HCT116 (cell line): ENCODE measurements at regions not wholly inside any gene's neighbourhood (a gene's known extent, or its start where the extent isn't known, plus 50 kb on each side); places are given as distances from the start of the nearest gene placed in this dataset.

ENCODE experiments used
- ATAC-seq: fragments of 200-7000 bp; cut with Tn5 transposase; 2 replicates; pipeline ENCODE4 v1.9.1; 2020; ENCODE audit warnings: mild to moderate bottlenecking, moderate library complexity
- BruUV-seq: library from RNA; stranded (reverse); fragments of 400-500 nt; replicated peaks from 2 replicates; lab custom pipeline; 2021; lab: Mats Ljungman, UMichigan
- CTCF ChIA-PET: fragments of 300-600 bp; sonication (Branson Sonifier 250); formaldehyde crosslinking; loops from one replicate; lab custom pipeline; 2021; ENCODE audit warnings: antibody characterized with exemption; lab: Charles Lee
- POLR2A ChIA-PET: fragments of 300-600, 350-600 bp; sonication (Branson Sonifier 250); formaldehyde crosslinking; loops from one replicate; lab custom pipeline; 2021; ENCODE audit warnings: antibody characterized with exemption; lab: Charles Lee
- RAD21 ChIA-PET, 2 experiments: fragments of 300-600 bp; sonication (Branson Sonifier 250); formaldehyde crosslinking; loops; one replicate each; lab custom pipeline; 2023; ENCODE audit warnings: low total read pairs in 2 of 2; ENCODE audit not compliant: uncharacterized antibody in 2 of 2, unreplicated experiment in 2 of 2, low non-redundant PET in 1 of 2; lab: Charles Lee
- DNase-seq: peaks from one replicate; pipeline ENCODE4 v3.0.0-alpha.2; 2010; ENCODE audit warnings: low read depth, low spot score
- H2AFZ ChIP-seq: fragments of 200-600 bp; shearing (Covaris generic), sonication (generic); 2 replicates; pipeline ENCODE4 v1.6.1; 2017; ENCODE audit warnings: low read depth, mixed run types, mixed read lengths, antibody characterized with exemption, low read length; ENCODE audit not compliant: poor library complexity, severe bottlenecking
- H3K27ac ChIP-seq: 2 replicates; pipeline ENCODE4 v1.5.1; 2012; ENCODE audit warnings: low read depth, low read length
- H3K27me3 ChIP-seq: fragments of 200-600 bp; sonication (generic); 2 replicates; pipeline ENCODE4 v1.6.1; 2016; ENCODE audit warnings: mixed run types, low read length, mixed read lengths; ENCODE audit not compliant: insufficient read depth
- H3K36me3 ChIP-seq, 2 experiments: fragments of 200-500 bp in 1 of 2; fragments of 200-600 bp in 1 of 2; sonication (Bioruptor generic) in 1 of 2; sonication (generic) in 1 of 2; 2 replicates each; pipeline versions ENCODE4 v1.5.1 to v1.6.1; 2014 to 2016; ENCODE audit warnings: low read length in 2 of 2, inconsistent platforms in 1 of 2, mixed read lengths in 1 of 2, mixed run types in 1 of 2; ENCODE audit not compliant: insufficient read depth in 2 of 2, control insufficient read depth in 1 of 2
- H3K4me1 ChIP-seq, 2 experiments: fragments of 200-600 bp in 1 of 2; sonication (generic) in 1 of 2; 2 replicates each; pipeline versions ENCODE4 v1.5.1 to v1.6.1; 2012 to 2017; ENCODE audit warnings: low read length in 2 of 2, inconsistent platforms in 1 of 2, mild to moderate bottlenecking in 1 of 2, mixed read lengths in 1 of 2, mixed run types in 1 of 2, moderate library complexity in 1 of 2; ENCODE audit not compliant: insufficient read depth in 2 of 2, control insufficient read depth in 1 of 2
- H3K4me2 ChIP-seq: fragments of 200-600 bp; sonication (generic); 2 replicates; pipeline ENCODE4 v1.6.1; 2017; ENCODE audit warnings: mixed run types, low read length, mixed read lengths
- H3K4me3 ChIP-seq, 2 experiments: fragments of 200-600 bp in 1 of 2; sonication (generic) in 1 of 2; replicated peaks in 1 of 2; 2 replicates each; pipeline ENCODE4 v1.5.1; 2011 to 2016; ENCODE audit warnings: low read length in 2 of 2, control low read depth in 1 of 2, low read depth in 1 of 2, mild to moderate bottlenecking in 1 of 2, mixed read lengths in 1 of 2, mixed run types in 1 of 2
- H3K79me2 ChIP-seq: fragments of 200-600 bp; sonication (generic); 2 replicates; pipeline ENCODE4 v1.6.1; 2017; ENCODE audit warnings: mild to moderate bottlenecking, mixed run types, low read length, moderate library complexity, mixed read lengths; ENCODE audit not compliant: insufficient read depth
- H3K9ac ChIP-seq: fragments of 200-600 bp; sonication (generic); 2 replicates; pipeline ENCODE4 v1.6.1; 2016; ENCODE audit warnings: low read length, mixed read lengths
- H3K9me2 ChIP-seq: fragments of 200-600 bp; sonication (generic), shearing (Covaris generic); 2 replicates; pipeline ENCODE4 v1.6.1; 2017; ENCODE audit warnings: mixed run types, mild to moderate bottlenecking, moderate library complexity; ENCODE audit not compliant: insufficient read depth
- H3K9me3 ChIP-seq, 2 experiments: fragments of 200-500 bp in 1 of 2; fragments of 200-600 bp in 1 of 2; sonication (Bioruptor generic) in 1 of 2; sonication (generic) in 1 of 2; 2 replicates each; pipeline ENCODE4 v1.6.1; 2014 to 2017; ENCODE audit warnings: low read length in 2 of 2, mixed read lengths in 2 of 2, inconsistent platforms in 1 of 2, low read depth in 1 of 2, mild to moderate bottlenecking in 1 of 2, mixed run types in 1 of 2, moderate library complexity in 1 of 2; ENCODE audit not compliant: control insufficient read depth in 1 of 2, insufficient read depth in 1 of 2
- H4K20me1 ChIP-seq: fragments of 200-600 bp; sonication (generic), shearing (Covaris generic); 2 replicates; pipeline ENCODE4 v1.6.1; 2017; ENCODE audit warnings: mixed run types, mild to moderate bottlenecking, moderate library complexity; ENCODE audit not compliant: insufficient read depth
- CEBPB ChIP-seq: IDR thresholded peaks from 2 replicates; pipeline ENCODE4 v1.6.1; 2012; ENCODE audit warnings: low read depth
- EGR1 ChIP-seq: IDR thresholded peaks from 2 replicates; pipeline ENCODE4 v1.6.1; 2012; ENCODE audit warnings: low read depth
- EZH2phosphoT487 ChIP-seq: fragments of 200-600 bp; IDR thresholded peaks from 2 replicates; pipeline ENCODE4 v1.6.1; 2018; ENCODE audit warnings: antibody characterized with exemption, borderline replicate concordance
- FOSL1 ChIP-seq: IDR thresholded peaks from 2 replicates; pipeline ENCODE4 v1.6.1; 2012; ENCODE audit warnings: low read depth
- JUND ChIP-seq: IDR thresholded peaks from 2 replicates; pipeline ENCODE4 v1.6.1; 2012
- POLR2A ChIP-seq: IDR thresholded peaks from 2 replicates; pipeline ENCODE4 v1.7.0; 2011; ENCODE audit warnings: borderline replicate concordance; ENCODE audit not compliant: insufficient read depth, insufficient read length; ENCODE audit errors: extremely low read depth
- SIN3A ChIP-seq: IDR thresholded peaks from 2 replicates; pipeline ENCODE4 v1.6.1; 2012; ENCODE audit warnings: low read depth
- SRF ChIP-seq: IDR thresholded peaks from 2 replicates; pipeline ENCODE4 v1.6.1; 2012; ENCODE audit warnings: low read depth
- ZFX ChIP-seq: fragments of 450-650 bp; IDR thresholded peaks from 2 replicates; pipeline ENCODE4 v1.6.1; 2017
- intact Hi-C: fragments of 100-400 bp; cut with micrococcal nuclease; formaldehyde crosslinking; loops from 2 replicates; pipeline ENCODE4 v1.10.0; 2022
- TF ChIP-seq, protein P1 (sequence below): IDR thresholded peaks from 2 replicates; pipeline ENCODE4 v1.6.1; 2012
- TF ChIP-seq, protein P2 (sequence below): IDR thresholded peaks from 2 replicates; pipeline ENCODE4 v1.6.1; 2012; ENCODE audit warnings: low read depth

DNA sequence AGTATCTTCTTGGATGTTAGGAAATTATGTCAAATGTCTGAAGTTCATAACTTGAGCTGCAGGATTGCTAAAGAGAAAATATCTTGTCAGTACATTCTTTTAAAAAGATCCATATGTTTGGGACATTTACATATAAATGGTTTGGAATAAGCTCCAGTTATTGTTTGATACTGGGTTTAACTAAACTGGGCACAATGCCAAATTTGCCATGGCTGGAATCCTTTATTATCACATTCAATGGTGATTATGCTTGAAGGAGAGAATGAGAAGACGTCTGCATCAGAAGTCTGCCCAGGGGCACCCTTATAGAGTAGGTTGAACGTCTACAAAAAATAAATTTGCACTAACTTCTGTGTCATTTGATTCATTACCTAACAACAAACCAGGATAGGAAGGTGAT, 652.5 kb downstream of the AMY1C start:
- ChIA-PET CTCF (no interaction called here), POLR2A (no interaction called here), RAD21 (no interaction called here)
- TF ChIP-seq EGR1 (no peak), FOSL1 (no peak), SRF (no peak), SIN3A (no peak)
- TF ChIP-seq, protein P1, sequence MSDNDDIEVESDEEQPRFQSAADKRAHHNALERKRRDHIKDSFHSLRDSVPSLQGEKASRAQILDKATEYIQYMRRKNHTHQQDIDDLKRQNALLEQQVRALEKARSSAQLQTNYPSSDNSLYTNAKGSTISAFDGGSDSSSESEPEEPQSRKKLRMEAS = no peak
- TF ChIP-seq, protein P2, sequence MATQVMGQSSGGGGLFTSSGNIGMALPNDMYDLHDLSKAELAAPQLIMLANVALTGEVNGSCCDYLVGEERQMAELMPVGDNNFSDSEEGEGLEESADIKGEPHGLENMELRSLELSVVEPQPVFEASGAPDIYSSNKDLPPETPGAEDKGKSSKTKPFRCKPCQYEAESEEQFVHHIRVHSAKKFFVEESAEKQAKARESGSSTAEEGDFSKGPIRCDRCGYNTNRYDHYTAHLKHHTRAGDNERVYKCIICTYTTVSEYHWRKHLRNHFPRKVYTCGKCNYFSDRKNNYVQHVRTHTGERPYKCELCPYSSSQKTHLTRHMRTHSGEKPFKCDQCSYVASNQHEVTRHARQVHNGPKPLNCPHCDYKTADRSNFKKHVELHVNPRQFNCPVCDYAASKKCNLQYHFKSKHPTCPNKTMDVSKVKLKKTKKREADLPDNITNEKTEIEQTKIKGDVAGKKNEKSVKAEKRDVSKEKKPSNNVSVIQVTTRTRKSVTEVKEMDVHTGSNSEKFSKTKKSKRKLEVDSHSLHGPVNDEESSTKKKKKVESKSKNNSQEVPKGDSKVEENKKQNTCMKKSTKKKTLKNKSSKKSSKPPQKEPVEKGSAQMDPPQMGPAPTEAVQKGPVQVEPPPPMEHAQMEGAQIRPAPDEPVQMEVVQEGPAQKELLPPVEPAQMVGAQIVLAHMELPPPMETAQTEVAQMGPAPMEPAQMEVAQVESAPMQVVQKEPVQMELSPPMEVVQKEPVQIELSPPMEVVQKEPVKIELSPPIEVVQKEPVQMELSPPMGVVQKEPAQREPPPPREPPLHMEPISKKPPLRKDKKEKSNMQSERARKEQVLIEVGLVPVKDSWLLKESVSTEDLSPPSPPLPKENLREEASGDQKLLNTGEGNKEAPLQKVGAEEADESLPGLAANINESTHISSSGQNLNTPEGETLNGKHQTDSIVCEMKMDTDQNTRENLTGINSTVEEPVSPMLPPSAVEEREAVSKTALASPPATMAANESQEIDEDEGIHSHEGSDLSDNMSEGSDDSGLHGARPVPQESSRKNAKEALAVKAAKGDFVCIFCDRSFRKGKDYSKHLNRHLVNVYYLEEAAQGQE = no peak
- intact Hi-C loops = no loop called here
- H4K20me1 ChIP-seq = no peaks in the 10 kb centered on the region
- no peak for DNase-seq
- no peak overlapping the region for H2AFZ ChIP-seq
- H3K9me2 ChIP-seq = no peaks in the 10 kb centered on the region
- H3K9ac ChIP-seq = no peak overlapping the region
- H3K27me3 ChIP-seq = no peaks in the 10 kb centered on the region
- H3K4me2 ChIP-seq = no peak overlapping the region
- H3K27ac ChIP-seq = no peak overlapping the region
- H3K79me2 ChIP-seq = no peaks in the 10 kb centered on the region
- BruUV-seq = no TSS peak
- no peak for ATAC-seq
- H3K4me3 ChIP-seq = no peak overlapping the region
- peaks cover 0 to 3% of the 10 kb centered on the region in 2 experiments; a peak in 1 of 4 replicates for H3K9me3 ChIP-seq
- no peaks in the 10 kb centered on the region for H3K36me3 ChIP-seq
- no peaks in the 10 kb centered on the region for H3K4me1 ChIP-seq

DNA sequence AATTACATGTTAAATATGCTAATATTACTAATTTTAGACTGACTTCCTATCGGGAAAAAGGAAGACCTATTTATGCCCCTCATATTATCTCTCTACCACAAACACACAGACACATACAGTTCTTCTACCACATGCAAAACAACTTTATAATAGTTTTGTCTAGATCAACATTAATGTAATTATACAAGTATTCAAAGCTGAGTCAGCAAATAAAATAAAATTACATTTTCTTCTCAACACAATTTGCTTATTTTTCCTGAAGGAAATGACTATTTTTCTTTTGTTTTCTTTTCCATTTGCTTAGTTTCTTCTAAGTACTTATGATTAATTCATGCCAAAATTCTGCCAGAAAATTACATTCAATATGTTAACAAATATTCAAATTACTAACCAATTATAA, 654.2 kb downstream of the AMY1C start:
- no TSS peak for BruUV-seq
- Histone ChIP-seq H3K27ac (no peak overlapping the region), H3K9ac (no peak overlapping the region), H3K27me3 (no peaks in the 10 kb centered on the region), H3K4me3 (no peak overlapping the region), H3K79me2 (no peaks in the 10 kb centered on the region), H3K9me2 (no peaks in the 10 kb centered on the region), H3K4me1 (no peaks in the 10 kb centered on the region), H3K4me2 (no peak overlapping the region), H3K36me3 (no peaks in the 10 kb centered on the region), H2AFZ (no peak overlapping the region), H3K9me3 (peaks cover 0 to under 1% of the 10 kb centered on the region in 2 experiments; a peak in 2 of 4 replicates), H4K20me1 (no peaks in the 10 kb centered on the region)
- intact Hi-C loops = no loop called here
- ATAC-seq = no peak
- DNase-seq = no peak
- ChIA-PET POLR2A (no interaction called here), CTCF (no interaction called here), RAD21 (no interaction called here)
- no peak for TF ChIP-seq CEBPB
- TF ChIP-seq, protein P2 = no peak
- no peak for TF ChIP-seq SIN3A
- no peak for TF ChIP-seq EZH2phosphoT487
- TF ChIP-seq ZFX = no peak
- TF ChIP-seq, protein P1 = no peak
- no peak for TF ChIP-seq POLR2A
- no peak for TF ChIP-seq FOSL1
- no peak for TF ChIP-seq JUND
